Fibroblast of lung (primary cell): ENCODE measurements at regions not wholly inside any gene's neighbourhood (a gene's known extent, or its start where the extent isn't known, plus 50 kb on each side); places are given as distances from the start of the nearest gene placed in this dataset.

ENCODE experiments used
- DNase-seq, 2 donors: peaks; one replicate each; pipeline versions ENCODE4 v3.0.0 to v3.0.0-alpha.2; 2010; ENCODE audit warnings: low read depth in 2 of 2
- H2AFZ ChIP-seq: 2 replicates; pipeline ENCODE4 v1.5.1; 2012; ENCODE audit warnings: low read length, control low read depth, inconsistent platforms
- H3K27ac ChIP-seq: 2 replicates; pipeline ENCODE4 v1.5.1; 2011; ENCODE audit warnings: low read length, control low read depth; ENCODE audit not compliant: insufficient read depth
- H3K27me3 ChIP-seq: 2 replicates; pipeline ENCODE4 v1.5.1; 2011; ENCODE audit warnings: mild to moderate bottlenecking, low read length; ENCODE audit not compliant: control insufficient read depth, insufficient read depth
- H3K36me3 ChIP-seq: 2 replicates; pipeline ENCODE4 v1.5.1; 2011; ENCODE audit warnings: low read length; ENCODE audit not compliant: control insufficient read depth, insufficient read depth
- H3K4me1 ChIP-seq: 2 replicates; pipeline ENCODE4 v1.5.1; 2011; ENCODE audit warnings: low read length; ENCODE audit not compliant: control insufficient read depth, insufficient read depth; ENCODE audit errors: extremely low read depth
- H3K4me2 ChIP-seq: 2 replicates; pipeline ENCODE4 v1.5.1; 2011; ENCODE audit warnings: low read length, control low read depth; ENCODE audit not compliant: insufficient read depth; ENCODE audit errors: extremely low read depth
- H3K4me3 ChIP-seq, 4 experiments: fragments of 200-600 bp in 1 of 4; sonication (generic) in 1 of 4; replicated peaks in 1 of 4; 2 replicates each; pipeline ENCODE4 v1.5.1; 2011 to 2016; ENCODE audit warnings: low read length in 4 of 4, low read depth in 3 of 4, mild to moderate bottlenecking in 3 of 4, control low read depth in 2 of 4, inconsistent platforms in 1 of 4, mixed read lengths in 1 of 4; ENCODE audit not compliant: insufficient read depth in 1 of 4; ENCODE audit errors: control extremely low read depth in 1 of 4
- H3K79me2 ChIP-seq: 2 replicates; pipeline ENCODE4 v1.5.1; 2012; ENCODE audit warnings: mild to moderate bottlenecking, low read length, inconsistent platforms; ENCODE audit not compliant: control insufficient read depth, insufficient read depth
- H3K9ac ChIP-seq: 2 replicates; pipeline ENCODE4 v1.5.1; 2011; ENCODE audit warnings: mild to moderate bottlenecking, low read length, control low read depth; ENCODE audit not compliant: insufficient read depth
- H3K9me3 ChIP-seq: 2 replicates; pipeline ENCODE4 v1.5.1; 2012; ENCODE audit warnings: low read depth, low read length; ENCODE audit not compliant: control insufficient read depth, insufficient read depth
- H4K20me1 ChIP-seq: 2 replicates; pipeline ENCODE4 v1.5.1; 2011; ENCODE audit warnings: low read length; ENCODE audit not compliant: control insufficient read depth, insufficient read depth; ENCODE audit errors: extremely low read depth
- CTCF ChIP-seq, 2 donors: IDR thresholded peaks in 1 of 2; conservative IDR thresholded peaks in 1 of 2; 1 replicate in 1 of 2; 2 replicates in 1 of 2; pipeline ENCODE4 v1.5.1; 2011 to 2012; ENCODE audit warnings: low read length in 2 of 2, control low read depth in 1 of 2, inconsistent platforms in 1 of 2, low read depth in 1 of 2, mild to moderate bottlenecking in 1 of 2
- EZH2 ChIP-seq: IDR thresholded peaks from 2 replicates; pipeline ENCODE4 v1.5.1; 2012; ENCODE audit warnings: low read length, control low read depth, mild to moderate bottlenecking; ENCODE audit errors: missing control alignments

- no peak overlapping the region for H3K27ac ChIP-seq
- no peak overlapping the region for H3K4me2 ChIP-seq
- no peak overlapping the region for H3K4me3 ChIP-seq
- no peaks in the 10 kb centered on the region for H3K9me3 ChIP-seq
- H3K4me1 ChIP-seq: no peaks in the 10 kb centered on the region
- no peaks in the 10 kb centered on the region for H4K20me1 ChIP-seq
- TF ChIP-seq EZH2 (no peak), CTCF (conservative IDR thresholded peaks at IDR 0.05 in 1 of 2, IDR thresholded peaks at IDR 0.05 in 1 of 2; ENCODE audit: low read depth in 1 of 2, low read length in 2 of 2) (no peak)
- no peak overlapping the region for H3K9ac ChIP-seq
- no peak overlapping the region for H2AFZ ChIP-seq
- H3K27me3 ChIP-seq: no peaks in the 10 kb centered on the region
- no peak for DNase-seq
- no peaks in the 10 kb centered on the region for H3K79me2 ChIP-seq
- H3K36me3 ChIP-seq: no peaks in the 10 kb centered on the region
Observed at GRCh38 chrX:98962996-98963395, 1447.1 kb downstream of the PCDH19 start.

DNA sequence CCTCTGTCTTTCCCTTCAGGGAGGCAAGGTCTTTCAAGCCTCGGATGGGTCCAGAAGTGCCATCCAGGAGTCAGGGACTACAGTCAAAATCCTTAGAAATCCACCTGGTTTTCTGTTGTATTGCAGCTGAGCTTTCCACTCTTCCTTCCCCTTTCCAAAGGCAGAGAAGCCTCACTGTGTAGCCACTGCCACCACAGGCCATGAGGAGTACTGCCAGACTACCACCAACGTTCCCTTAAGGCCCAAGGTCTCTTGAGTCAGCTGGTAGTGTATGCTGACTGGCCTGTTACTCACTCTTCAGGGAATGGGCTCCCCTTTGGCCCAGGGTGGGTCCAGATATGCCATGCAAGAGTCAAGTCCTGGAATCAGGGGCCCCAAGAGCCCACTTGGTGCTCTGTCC is 1454.1 kb downstream of the PCDH19 start:
- H3K4me3 ChIP-seq: no peak overlapping the region
- TF ChIP-seq CTCF (conservative IDR thresholded peaks at IDR 0.05 in 1 of 2, IDR thresholded peaks at IDR 0.05 in 1 of 2; ENCODE audit: low read depth in 1 of 2, low read length in 2 of 2) (no peak), EZH2 (no peak)
- H2AFZ ChIP-seq: no peak overlapping the region
- H3K9me3 ChIP-seq: no peaks in the 10 kb centered on the region
- no peak for DNase-seq
- no peak overlapping the region for H3K4me2 ChIP-seq
- H3K4me1 ChIP-seq: no peaks in the 10 kb centered on the region
- H3K36me3 ChIP-seq: no peaks in the 10 kb centered on the region
- no peak overlapping the region for H3K9ac ChIP-seq
- no peaks in the 10 kb centered on the region for H3K27me3 ChIP-seq
- H4K20me1 ChIP-seq: no peaks in the 10 kb centered on the region
- H3K27ac ChIP-seq: no peak overlapping the region
- H3K79me2 ChIP-seq: no peaks in the 10 kb centered on the region

GRCh38 chrX:98939456-98939855 is 1470.6 kb downstream of the PCDH19 start:
- Histone ChIP-seq H3K9me3 (no peaks in the 10 kb centered on the region), H3K36me3 (no peaks in the 10 kb centered on the region), H2AFZ (no peak overlapping the region), H3K4me1 (no peaks in the 10 kb centered on the region), H3K4me3 (no peak overlapping the region), H3K4me2 (no peak overlapping the region), H3K27ac (no peak overlapping the region), H3K79me2 (no peaks in the 10 kb centered on the region), H3K9ac (no peak overlapping the region), H3K27me3 (no peaks in the 10 kb centered on the region), H4K20me1 (no peaks in the 10 kb centered on the region)
- DNase-seq: no peak
- no peak for TF ChIP-seq CTCF (conservative IDR thresholded peaks at IDR 0.05 in 1 of 2, IDR thresholded peaks at IDR 0.05 in 1 of 2; ENCODE audit: low read depth in 1 of 2, low read length in 2 of 2)
